Left lobe of liver (tissue), 2 donors: ENCODE measurements at regions not wholly inside any gene's neighbourhood (a gene's known extent, or its start where the extent isn't known, plus 50 kb on each side); places are given as distances from the start of the nearest gene placed in this dataset.
"Not testable (repeated sequence)": the region's sequence is repeated elsewhere in the genome, so short reads cannot be mapped to it uniquely, and the experiment has no call there.

Source experiments
- ATAC-seq: fragments of 200-7000 bp; cut with Tn5 transposase; one replicate; pipeline ENCODE4 v1.9.1; 2020; ENCODE audit warnings: mild to moderate bottlenecking, moderate library complexity
- DNase-seq: peaks from one replicate; pipeline ENCODE4 v3.0.0-alpha.2; 2020; ENCODE audit warnings: low spot score
- donor health status: DM: no; HTN: no; CAD: no; lungs with moderate emphysema.
- donor health status: DM: no; HTN: yes; CAD: no.

DNA sequence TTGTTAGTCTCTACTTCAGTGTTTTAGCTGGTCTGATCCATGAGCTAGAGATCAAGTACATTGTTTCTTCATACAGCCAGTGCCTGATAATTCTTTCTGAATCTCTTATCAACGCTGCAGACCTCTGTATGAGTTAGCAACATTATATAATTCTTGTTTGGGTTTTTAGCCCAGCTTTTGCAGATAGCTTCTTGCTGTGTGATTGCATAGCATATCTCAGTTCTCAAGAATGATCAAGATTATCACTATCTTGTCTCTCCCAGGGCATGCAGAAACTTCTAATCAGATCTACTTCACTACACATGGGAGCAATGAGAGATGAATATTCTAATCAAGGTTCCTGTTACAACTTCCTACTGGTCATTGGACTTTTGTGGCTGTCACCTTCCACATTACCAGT, 158.3 kb downstream of the FAM174A start:
- no peak for ATAC-seq

DNA sequence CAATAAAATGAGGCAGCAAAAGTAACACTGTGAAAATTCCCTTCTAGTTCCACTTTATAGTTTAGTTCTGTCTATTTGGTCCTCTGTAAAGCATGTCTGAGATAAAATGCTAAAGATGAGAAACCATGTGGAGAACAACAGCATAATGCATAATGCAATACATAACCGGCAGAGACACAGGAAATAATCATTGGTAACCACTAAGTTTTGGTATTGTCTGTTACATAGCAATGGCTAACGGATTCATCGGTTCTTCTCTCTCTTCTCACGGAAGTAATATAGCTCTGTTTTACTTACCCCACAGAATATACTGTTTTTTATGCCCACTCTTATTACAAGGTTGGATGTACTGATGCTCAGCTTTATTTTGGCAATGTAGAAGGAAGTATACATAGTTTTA, 158.9 kb downstream of the FAM174A start:
- no peak for DNase-seq

More for the DNA sequence above, 158.3 kb downstream of the FAM174A start:
- no peak for DNase-seq

DNA sequence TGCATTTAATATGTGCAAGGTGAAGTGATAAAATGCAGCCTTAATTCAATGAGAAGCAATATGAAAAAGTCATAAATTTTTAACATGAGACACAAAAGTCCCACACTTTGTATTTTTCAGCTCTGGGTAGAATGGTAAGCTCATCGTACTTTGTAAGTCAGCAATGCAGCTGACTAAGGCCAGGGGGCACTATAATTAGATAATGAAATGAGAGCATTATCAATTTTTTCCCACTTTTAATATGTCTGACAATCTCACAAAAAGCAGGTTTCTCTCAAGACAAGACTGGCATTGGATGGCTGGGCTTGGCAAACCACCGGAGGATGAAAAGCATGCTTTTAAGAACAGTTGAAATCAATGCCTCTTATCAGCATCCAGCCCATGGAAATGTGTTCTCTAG, 162.8 kb downstream of the FAM174A start:
- DNase-seq (no peak), ATAC-seq (no peak)

More for the DNA sequence above, 158.9 kb downstream of the FAM174A start:
- no peak for ATAC-seq

DNA sequence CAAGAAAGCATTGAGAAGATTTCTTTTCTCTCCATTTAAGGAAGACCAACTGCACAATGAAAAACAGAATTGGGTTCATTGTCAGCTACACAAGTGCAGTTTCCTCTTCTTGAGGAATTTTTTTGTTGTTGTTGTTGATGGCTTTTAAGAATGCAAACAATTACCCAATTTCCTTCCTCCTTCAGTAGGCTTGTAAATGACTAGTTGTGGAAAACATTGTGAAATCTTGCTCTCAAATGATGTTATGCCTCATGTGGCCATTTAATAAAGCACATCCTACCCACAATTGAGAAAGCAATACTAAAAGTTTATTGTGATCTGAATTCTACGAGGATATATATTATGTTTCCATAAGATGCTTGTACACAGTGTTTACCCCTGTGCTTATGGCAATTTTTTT, 171.6 kb downstream of the FAM174A start:
- ATAC-seq = peak; percentile 37
- DNase-seq = no peak

DNA sequence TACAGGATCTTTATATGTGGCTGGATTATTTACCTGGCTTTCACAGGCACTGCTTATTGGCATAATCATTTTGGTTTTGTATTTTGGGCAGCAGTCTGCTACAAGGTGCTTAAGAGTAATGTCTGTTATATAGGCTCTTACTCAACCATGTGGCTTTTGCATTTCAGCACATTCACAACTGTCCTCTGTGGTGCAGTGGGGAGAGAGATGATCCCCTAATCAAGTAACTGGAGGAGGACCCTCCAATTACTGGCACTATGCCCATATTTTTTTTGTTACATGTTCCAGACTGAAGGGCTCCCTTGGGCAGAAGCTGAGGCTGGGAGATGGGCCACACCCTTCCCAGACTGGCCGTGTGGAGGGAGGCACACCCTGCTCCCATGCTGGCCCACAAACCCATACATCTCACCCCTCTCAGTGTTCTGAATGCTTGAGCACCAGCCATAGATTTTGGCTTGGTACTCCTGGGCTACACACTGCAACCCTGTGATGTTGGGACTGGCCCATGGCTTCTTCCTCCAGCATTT, 173.5 kb downstream of the FAM174A start:
- ATAC-seq (no peak), DNase-seq (no peak)

DNA sequence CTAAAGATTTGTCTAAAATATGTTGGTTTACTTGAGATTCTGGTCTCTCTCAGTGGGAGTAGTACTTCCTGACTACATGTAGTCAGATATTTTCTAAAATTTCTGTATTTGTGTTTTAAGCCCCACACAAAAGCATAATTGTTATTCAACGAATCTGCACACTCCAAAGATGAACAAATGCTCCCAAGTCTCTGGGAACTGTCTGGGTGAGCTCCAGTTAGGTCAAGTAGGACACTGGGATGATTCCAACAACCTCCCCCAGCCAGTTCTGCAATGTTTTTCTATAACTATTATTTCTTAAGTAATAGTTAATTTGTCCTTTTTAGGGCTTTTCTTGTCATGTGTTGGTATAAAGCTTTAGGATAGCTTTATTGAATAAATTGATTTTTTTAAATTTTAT, 174.6 kb downstream of the FAM174A start:
- ATAC-seq = no peak
- DNase-seq = no peak

DNA sequence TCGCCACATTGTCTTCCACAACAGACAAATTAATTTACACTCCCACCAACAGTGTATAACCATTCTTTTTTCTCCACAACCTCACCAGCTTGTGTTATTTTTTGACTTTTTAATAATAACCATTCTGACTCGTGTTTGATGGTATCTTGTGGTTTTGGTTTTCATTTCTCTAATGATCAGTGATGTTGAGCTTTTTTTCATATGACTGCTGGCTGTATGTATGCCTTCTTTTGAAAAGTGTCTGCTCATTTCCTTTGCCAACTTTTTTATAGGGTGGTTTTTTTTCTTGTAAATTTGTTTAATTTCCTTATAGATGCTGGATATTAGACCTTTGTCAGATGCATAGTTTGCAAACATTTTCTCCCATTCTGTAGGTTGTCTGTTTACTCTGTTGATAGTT, 179.6 kb downstream of the FAM174A start:
- not testable (repeated sequence) for DNase-seq, ATAC-seq

DNA sequence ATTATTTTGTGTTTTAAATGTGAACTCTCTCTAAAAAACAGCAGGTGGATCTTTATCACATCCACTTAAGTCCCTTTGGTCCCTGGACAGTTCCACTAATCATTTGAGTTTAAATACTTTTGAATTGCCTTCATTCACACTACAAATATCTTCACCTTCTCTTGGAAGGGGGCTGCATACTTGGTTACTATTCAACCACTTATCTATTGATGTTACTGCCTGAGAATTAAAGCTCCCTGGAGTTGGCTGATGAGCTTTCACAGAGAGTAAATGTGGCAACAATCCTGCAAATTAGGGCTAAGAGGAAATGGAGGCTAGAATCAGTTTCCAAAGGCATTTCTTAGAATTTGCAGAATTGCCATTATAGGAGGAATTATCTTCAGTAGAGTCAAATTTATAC, 180.4 kb downstream of the ST8SIA4 start:
- no peak for DNase-seq
- no peak for ATAC-seq

DNA sequence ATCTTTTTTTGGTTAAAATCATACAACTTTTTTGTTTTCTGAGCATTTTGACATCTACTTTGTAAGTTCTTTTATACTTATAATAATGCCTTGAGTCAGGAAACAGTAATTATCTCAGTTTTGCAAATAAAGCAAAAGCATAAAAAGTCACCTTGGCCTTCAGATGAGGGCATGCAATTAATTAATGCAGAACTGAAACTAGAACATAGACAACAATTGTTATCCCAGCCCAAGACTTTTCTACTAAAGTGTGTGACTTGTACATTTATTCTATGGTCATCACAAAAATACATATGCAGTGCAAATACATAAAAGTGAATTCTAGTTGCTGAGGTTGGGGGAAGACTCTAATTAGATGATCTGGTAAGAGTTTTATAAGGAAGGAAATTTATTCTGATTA, 179.9 kb downstream of the ST8SIA4 start:
- DNase-seq (no peak), ATAC-seq (no peak)

DNA sequence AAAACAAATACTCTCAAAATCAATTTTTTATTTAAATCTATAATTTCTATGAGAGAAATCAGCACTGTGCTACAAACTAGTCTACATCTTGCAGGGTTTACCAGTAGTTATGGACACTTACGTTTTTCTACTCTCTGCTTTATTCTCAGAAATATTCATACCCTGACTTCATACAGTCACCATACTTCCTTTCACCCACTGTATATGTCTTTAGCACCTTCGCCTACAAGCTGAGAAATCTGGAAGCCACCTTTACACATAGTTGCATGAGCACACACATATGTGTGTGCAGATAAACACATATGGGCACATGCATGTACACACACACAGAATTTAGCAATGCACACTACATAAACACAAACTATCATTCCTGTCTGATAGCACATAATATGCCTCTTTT, 177.0 kb downstream of the ST8SIA4 start:
- DNase-seq (no peak), ATAC-seq (no peak)

DNA sequence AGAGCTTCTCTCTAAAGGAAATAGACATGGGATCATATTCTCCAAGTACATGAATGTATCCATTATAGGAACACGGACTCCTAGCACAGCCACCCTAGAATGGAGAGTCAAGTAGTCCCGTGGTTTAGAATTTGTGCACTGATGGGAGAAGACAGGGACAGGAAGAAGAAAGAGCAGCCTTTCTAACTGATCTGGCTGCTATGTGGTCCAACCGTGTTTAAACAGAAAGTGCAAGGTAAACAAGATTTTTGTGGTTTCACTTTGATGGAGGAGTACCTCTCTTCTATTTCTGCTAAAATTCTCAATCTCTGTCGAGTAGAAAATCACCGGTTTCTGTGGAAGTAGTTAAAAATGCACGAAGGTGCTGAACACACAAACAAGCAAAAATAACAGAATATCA, 171.3 kb downstream of the ST8SIA4 start:
- ATAC-seq (no peak), DNase-seq (no peak)

DNA sequence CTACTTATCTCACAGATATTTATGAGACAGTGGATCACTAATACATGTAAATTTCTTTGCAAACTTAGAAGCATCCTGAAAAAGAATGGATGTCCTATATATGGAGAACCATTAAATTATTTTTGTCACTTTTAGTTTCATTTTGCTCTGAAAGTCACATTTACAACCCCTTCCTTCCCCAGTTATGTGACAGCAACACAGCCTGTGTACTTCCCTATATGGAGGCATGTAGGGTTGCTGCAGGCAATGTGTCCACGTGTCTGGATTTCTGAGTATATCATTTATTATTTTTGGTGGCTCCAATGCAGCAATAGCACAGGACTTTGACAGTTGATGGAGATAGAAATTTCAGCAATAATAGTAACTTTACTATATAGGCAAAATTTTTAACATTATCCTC, 156.4 kb downstream of the ST8SIA4 start:
- ATAC-seq (no peak), DNase-seq (no peak)

DNA sequence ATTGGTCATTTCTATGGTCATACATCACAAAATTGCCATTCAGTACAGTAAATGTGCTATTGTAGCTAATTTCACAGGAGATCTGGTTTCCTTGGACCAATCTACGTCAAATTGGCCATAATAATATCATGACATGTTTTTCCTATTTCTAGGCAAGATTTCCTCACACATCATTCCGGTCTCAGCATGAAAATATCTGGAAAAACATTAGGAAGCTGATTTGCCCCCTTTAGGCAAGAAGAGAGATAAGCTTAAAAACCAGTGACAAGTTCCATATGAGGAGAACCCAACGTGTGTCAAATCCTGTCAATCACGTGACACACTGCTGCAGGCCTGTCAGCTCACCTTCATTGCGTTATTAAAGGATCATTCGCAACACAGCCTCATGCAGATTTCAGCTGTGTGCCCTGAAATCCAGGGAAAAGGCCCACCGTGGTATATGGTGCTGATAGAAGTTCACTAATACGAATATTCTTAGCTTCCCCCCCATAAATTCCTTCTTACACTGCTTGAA, 153.3 kb downstream of the ST8SIA4 start:
- no peak for DNase-seq

DNA sequence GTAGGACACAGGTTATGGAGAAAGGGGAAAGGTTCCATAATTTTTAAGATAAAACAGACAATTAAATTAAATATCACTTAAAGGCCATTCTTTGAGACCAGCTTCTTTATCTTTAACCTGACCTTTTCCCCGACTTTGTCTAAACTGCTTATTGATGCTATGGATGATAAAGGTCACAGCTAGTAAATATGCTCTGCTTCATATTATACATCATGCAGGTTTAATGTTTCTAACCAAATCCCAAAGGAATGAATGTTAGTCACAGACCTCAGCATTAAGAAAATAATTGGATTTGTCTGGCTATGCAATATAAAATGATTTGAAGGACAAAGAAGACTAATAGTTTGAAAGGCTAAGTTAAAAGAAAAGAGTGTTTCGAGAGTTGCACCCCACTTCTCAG, 147.6 kb downstream of the ST8SIA4 start:
- DNase-seq (no peak), ATAC-seq (no peak)

More for the DNA sequence above, 153.3 kb downstream of the ST8SIA4 start:
- ATAC-seq = no peak
